Fibroblast of mammary gland (primary cell): ENCODE measurements at regions not wholly inside any gene's neighbourhood (a gene's known extent, or its start where the extent isn't known, plus 50 kb on each side); places are given as distances from the start of the nearest gene placed in this dataset.

ENCODE experiments used
- DNase-seq: peaks from one replicate; pipeline ENCODE4 v3.0.0-alpha.2; 2010; ENCODE audit warnings: low read depth
- H3K4me3 ChIP-seq: 2 replicates; pipeline ENCODE4 v1.5.1; 2011; ENCODE audit warnings: low read depth, mild to moderate bottlenecking, low read length, moderate library complexity; ENCODE audit not compliant: control insufficient read depth
- CTCF ChIP-seq: conservative IDR thresholded peaks from 2 replicates; pipeline ENCODE4 v1.5.1; 2011; ENCODE audit warnings: low read depth, low read length, inconsistent platforms; ENCODE audit not compliant: control insufficient read depth, insufficient read depth

GRCh38 chr20:23188377-23189169 lies 102.4 kb upstream of the CD93 start:
- H3K4me3 ChIP-seq: no peak overlapping the region
- TF ChIP-seq CTCF: no peak
- no peak for DNase-seq

GRCh38 chr20:23187751-23188150 lies 101.6 kb upstream of the CD93 start:
- no peak for DNase-seq
- H3K4me3 ChIP-seq: no peak overlapping the region
- TF ChIP-seq CTCF: no peak

DNA sequence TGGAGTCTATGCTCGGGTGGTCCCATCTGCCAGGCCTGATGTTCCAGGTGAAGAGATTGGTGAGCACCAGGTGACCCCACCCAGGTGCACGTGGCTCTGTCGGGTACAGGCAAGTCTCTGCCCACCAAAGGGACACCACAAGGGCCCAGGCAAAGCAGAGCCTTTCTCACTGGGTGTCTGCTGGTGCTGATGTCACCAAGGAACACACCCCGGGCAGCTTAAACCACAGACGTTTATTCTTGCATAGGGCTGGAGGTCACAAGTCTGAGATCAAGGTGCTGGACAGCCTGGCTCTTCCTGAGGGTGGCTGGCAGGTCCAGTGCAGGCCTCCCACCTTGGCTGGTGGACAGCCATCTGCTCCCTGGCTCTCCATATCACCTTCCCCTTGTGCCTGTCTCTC lies 100.7 kb upstream of the CD93 start:
- no peak for DNase-seq
- H3K4me3 ChIP-seq: no peak overlapping the region
- TF ChIP-seq CTCF: no peak

GRCh38 chr20:23180451-23180921 lies 94.4 kb upstream of the CD93 start:
- TF ChIP-seq CTCF: no peak
- no peak overlapping the region for H3K4me3 ChIP-seq

DNA sequence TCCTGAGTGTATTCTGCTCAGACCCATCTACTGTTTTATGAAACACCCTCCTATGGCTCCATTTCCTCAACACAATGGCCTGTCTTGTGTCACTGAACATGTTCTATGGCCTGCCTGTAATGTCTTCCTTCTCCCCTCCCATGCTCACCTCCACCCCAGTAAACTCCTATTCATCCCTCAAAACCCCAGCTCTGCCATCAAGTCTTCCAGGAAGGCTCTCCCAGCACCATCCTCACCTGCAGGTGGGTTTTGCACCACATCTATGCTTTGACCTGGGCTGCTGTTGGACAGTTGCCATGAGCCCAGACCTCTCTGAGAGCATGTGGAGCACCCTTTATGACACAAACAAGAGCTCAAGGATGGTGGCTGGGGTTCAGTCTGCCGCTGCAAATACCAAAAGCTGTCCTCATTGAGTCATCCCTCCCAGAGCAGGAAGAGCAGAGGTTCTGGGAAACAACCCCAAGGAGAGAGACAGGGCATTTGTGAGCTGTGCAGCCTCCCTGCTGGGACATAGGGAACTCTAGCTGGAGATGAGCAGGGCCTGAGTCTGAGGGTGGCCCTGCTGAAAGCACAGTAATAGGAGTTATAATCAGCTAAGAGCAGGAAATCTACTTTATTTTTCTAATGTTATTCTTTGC lies 93.8 kb upstream of the CD93 start:
- no peak for TF ChIP-seq CTCF
- peak; percentile 58 for DNase-seq
- no peak overlapping the region for H3K4me3 ChIP-seq

More at GRCh38 chr20:23180451-23180921, 94.4 kb upstream of the CD93 start:
- no peak for DNase-seq

DNA sequence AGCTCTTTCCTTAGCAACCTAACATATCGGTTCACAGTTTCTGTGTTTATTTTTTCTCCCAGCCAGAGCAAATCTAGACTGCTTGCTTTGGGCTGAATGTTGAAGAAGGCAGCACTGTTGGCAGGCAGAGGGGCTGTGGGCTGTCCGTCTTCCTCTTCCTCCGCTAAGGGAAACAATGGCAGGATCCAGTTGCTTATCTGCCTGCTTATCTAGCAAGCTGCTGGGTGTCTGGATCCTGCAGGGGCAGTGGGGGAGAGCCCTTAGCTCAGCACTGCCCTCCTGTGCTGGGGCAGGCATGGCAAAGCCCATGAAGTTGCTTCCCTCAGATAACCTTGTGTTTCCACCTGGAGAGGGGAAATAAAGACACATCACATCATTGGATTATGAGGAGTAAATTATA lies 92.7 kb upstream of the CD93 start:
- TF ChIP-seq CTCF: no peak
- DNase-seq: no peak
- no peak overlapping the region for H3K4me3 ChIP-seq

DNA sequence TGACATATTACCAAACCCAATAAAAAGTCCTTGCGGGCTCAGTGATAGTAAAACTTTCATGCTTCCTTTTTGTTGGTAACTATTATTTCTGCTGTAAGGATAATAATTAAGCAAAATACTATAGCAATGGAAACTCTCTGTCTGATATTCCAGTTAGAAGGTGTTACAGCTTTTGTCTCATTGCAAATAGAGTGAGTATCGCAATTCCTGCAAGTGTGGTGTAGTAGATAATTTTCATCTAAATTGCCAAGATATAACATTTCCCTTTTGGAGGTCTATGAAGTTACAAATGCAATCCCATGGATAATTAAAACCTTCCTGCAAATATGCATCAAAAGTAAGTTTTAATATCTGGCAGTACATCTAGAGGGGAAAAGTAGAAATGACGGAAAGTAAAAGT lies 88.7 kb upstream of the CD93 start:
- no peak for TF ChIP-seq CTCF
- H3K4me3 ChIP-seq: no peak overlapping the region
- no peak for DNase-seq
